Panc1 (cell line): ENCODE measurements at regions not wholly inside any gene's neighbourhood (a gene's known extent, or its start where the extent isn't known, plus 50 kb on each side); places are given as distances from the start of the nearest gene placed in this dataset.

Experiments
- ATAC-seq: fragments of 200-7000 bp; cut with Tn5 transposase; 2 replicates; pipeline ENCODE4 v1.9.1; 2020; ENCODE audit warnings: mild to moderate bottlenecking, moderate library complexity
- BruUV-seq: library from RNA; stranded (reverse); fragments of 400-500 nt; replicated peaks from 2 replicates; lab custom pipeline; 2021; lab: Mats Ljungman, UMichigan
- CTCF ChIA-PET: fragments of 300-600 bp; sonication (Branson Sonifier 250); formaldehyde crosslinking; loops from one replicate; lab custom pipeline; 2022; ENCODE audit warnings: antibody characterized with exemption; lab: Charles Lee
- POLR2A ChIA-PET: fragments of 300-600 bp; sonication (Branson Sonifier 250); formaldehyde crosslinking; loops from one replicate; lab custom pipeline; 2022; ENCODE audit warnings: antibody characterized with exemption; lab: Charles Lee
- DNase-seq: peaks from one replicate; pipeline ENCODE4 v3.0.0-alpha.2; 2010; ENCODE audit warnings: low read depth, low spot score
- H3K27ac ChIP-seq: 2 replicates; pipeline ENCODE4 v1.5.1; 2011; ENCODE audit warnings: mild to moderate bottlenecking, low read length, inconsistent platforms
- H3K27me3 ChIP-seq: fragments of 200-500 bp; sonication (Bioruptor generic); 2 replicates; pipeline ENCODE4 v1.6.0; 2014; ENCODE audit warnings: low read length, inconsistent platforms; ENCODE audit not compliant: control insufficient read depth, insufficient read depth
- H3K36me3 ChIP-seq: fragments of 200-500 bp; sonication (Bioruptor generic); 2 replicates; pipeline ENCODE4 v1.5.1; 2014; ENCODE audit warnings: inconsistent platforms, mild to moderate bottlenecking, low read length, moderate library complexity; ENCODE audit not compliant: control insufficient read depth, insufficient read depth
- H3K4me1 ChIP-seq: 2 replicates; pipeline ENCODE4 v1.5.1; 2011; ENCODE audit warnings: inconsistent platforms, mild to moderate bottlenecking, low read length, moderate library complexity; ENCODE audit not compliant: control insufficient read depth, insufficient read depth
- H3K4me3 ChIP-seq, 2 experiments: 2 replicates each; pipeline ENCODE4 v1.5.1; 2011 to 2012; ENCODE audit warnings: low read depth in 2 of 2, low read length in 2 of 2, mild to moderate bottlenecking in 2 of 2, inconsistent platforms in 1 of 2, moderate library complexity in 1 of 2
- H3K9me3 ChIP-seq: fragments of 200-500 bp; sonication (Bioruptor generic); 2 replicates; pipeline ENCODE4 v1.5.1; 2014; ENCODE audit warnings: low read depth, mild to moderate bottlenecking, inconsistent platforms, low read length, moderate library complexity; ENCODE audit not compliant: control insufficient read depth, insufficient read depth
- CTCF ChIP-seq: fragments of 450-650 bp; IDR thresholded peaks from 2 replicates; pipeline ENCODE4 v1.5.1; 2017; ENCODE audit warnings: mild to moderate bottlenecking
- POLR2AphosphoS5 ChIP-seq: IDR thresholded peaks from 2 replicates; pipeline ENCODE4 v1.6.1; 2012; ENCODE audit warnings: mild to moderate bottlenecking, low read depth, low read length, moderate library complexity
- REST ChIP-seq, 2 experiments: IDR thresholded peaks; 2 replicates each; pipeline ENCODE4 v1.6.1; 2011 to 2012; ENCODE audit warnings: low read depth in 2 of 2, control low read depth in 1 of 2, low read length in 1 of 2, mild to moderate bottlenecking in 1 of 2, moderate library complexity in 1 of 2; ENCODE audit not compliant: insufficient read depth in 1 of 2
- SIN3A ChIP-seq: IDR thresholded peaks from 2 replicates; pipeline ENCODE4 v1.6.1; 2012; ENCODE audit warnings: low read depth, mild to moderate bottlenecking, low read length, moderate library complexity, borderline replicate concordance; ENCODE audit not compliant: insufficient read depth
- TCF7L2 ChIP-seq: IDR thresholded peaks from 2 replicates; pipeline ENCODE4 v1.6.1; 2011; ENCODE audit warnings: mild to moderate bottlenecking, low read depth, low read length, inconsistent platforms
- in situ Hi-C: cut with HindIII; loops from 2 replicates; pipeline ENCODE4 v1.10.0; 2016; ENCODE audit warnings: low sequenced_read_pairs, low pct_unique_long_range_greater_than_20kb
- intact Hi-C: fragments of 100-400 bp; cut with micrococcal nuclease; formaldehyde crosslinking; loops from one replicate; pipeline ENCODE4 v1.10.0; 2022; ENCODE audit not compliant: unreplicated experiment

GRCh38 chr2:116948258-116948657 lies 866.2 kb upstream of the DDX18 start:
- no TSS peak for BruUV-seq
- in situ Hi-C loops (no loop called here), intact Hi-C loops (no loop called here)
- no peak for DNase-seq
- H3K4me1 ChIP-seq: no peaks in the 10 kb centered on the region
- POLR2A ChIA-PET: no interaction called here
- H3K27me3 ChIP-seq: no peaks in the 10 kb centered on the region
- H3K9me3 ChIP-seq: no peaks in the 10 kb centered on the region
- H3K27ac ChIP-seq: no peak overlapping the region
- no peak for TF ChIP-seq CTCF
- CTCF ChIA-PET: no interaction called here
- H3K36me3 ChIP-seq: no peaks in the 10 kb centered on the region
- no peak overlapping the region for H3K4me3 ChIP-seq
- no peak for ATAC-seq

- no peak for TF ChIP-seq CTCF
- TF ChIP-seq SIN3A: no peak
- no peak for TF ChIP-seq POLR2AphosphoS5
- TF ChIP-seq REST (IDR thresholded peaks at IDR 0.05; ENCODE audit: insufficient read depth in 1 of 2, low read depth in 2 of 2, low read length in 1 of 2): no peak
- TF ChIP-seq TCF7L2: no peak
- CTCF ChIA-PET: no interaction called here
- POLR2A ChIA-PET: no interaction called here
- no peaks in the 10 kb centered on the region for H3K9me3 ChIP-seq
- H3K27me3 ChIP-seq: no peaks in the 10 kb centered on the region
- no TSS peak for BruUV-seq
- in situ Hi-C loops: no loop called here
- H3K4me3 ChIP-seq: no peak overlapping the region
- no peaks in the 10 kb centered on the region for H3K36me3 ChIP-seq
- DNase-seq (no peak), ATAC-seq (no peak)
- intact Hi-C loops: no loop called here
- no peak overlapping the region for H3K27ac ChIP-seq
- no peaks in the 10 kb centered on the region for H3K4me1 ChIP-seq
Measured at GRCh38 chr2:116949249-116949648, 865.2 kb upstream of the DDX18 start.

GRCh38 chr2:116952254-116952653 lies 862.2 kb upstream of the DDX18 start:
- Histone ChIP-seq H3K4me1 (no peaks in the 10 kb centered on the region), H3K4me3 (no peak overlapping the region), H3K36me3 (no peaks in the 10 kb centered on the region), H3K9me3 (no peaks in the 10 kb centered on the region; the same call in 1 of the 2 replicates), H3K27ac (no peak overlapping the region), H3K27me3 (no peaks in the 10 kb centered on the region)
- intact Hi-C loops: no loop called here
- CTCF ChIA-PET: no interaction called here
- in situ Hi-C loops: no loop called here
- no peak for DNase-seq
- TF ChIP-seq CTCF (peak; percentile 34; the same call in 1 of the 2 replicates), TCF7L2 (no peak), POLR2AphosphoS5 (no peak), REST (IDR thresholded peaks at IDR 0.05; ENCODE audit: insufficient read depth in 1 of 2, low read depth in 2 of 2, low read length in 1 of 2) (no peak)
- no peak for ATAC-seq
- POLR2A ChIA-PET: interaction anchor here (0.7 kb wide), 1 partner anchor 382 kb away, joined by 3 read pairs; no protein-coding TSS in a partner anchor
- no TSS peak for BruUV-seq
